HG02943 (cell line): ENCODE measurements at regions not wholly inside any gene's neighbourhood (a gene's known extent, or its start where the extent isn't known, plus 50 kb on each side); places are given as distances from the start of the nearest gene placed in this dataset.

Source experiments
- ATAC-seq: cut with Tn5 transposase; IDR thresholded peaks from one replicate; pipeline ENCODE4 v1.9.1; 2021; ENCODE audit warnings: mild to moderate bottlenecking, low read depth, moderate library complexity; ENCODE audit not compliant: unreplicated experiment

DNA sequence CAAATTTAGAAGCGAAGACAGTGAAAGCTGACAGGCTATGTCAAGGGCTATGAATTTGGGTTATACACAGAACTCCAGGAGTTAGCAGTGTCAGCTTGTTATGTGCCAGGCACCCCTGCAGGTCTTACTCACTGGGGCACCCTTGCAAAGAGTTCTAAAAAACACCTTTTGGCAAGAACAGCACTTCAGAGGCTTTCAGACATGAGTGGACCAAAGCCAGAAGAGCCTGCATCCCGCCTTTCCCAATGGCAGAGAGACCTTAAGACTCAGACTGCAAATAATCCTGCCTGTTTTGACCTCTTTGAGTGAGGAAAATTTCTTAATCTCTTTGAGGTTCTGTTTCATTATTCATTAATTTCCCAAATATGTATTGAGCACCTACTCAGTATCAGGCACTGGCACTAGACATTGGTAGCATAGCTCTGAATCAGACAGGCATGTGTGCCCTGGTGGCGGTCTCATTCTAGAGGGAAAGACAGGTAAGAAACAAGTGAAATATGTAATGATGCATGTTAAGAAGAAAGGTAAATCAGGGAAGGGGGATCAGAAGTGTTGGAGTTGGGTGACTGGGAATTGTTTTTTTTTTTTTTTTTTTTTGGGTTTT lies 280.0 kb downstream of the KBTBD8 start:
- no peak for ATAC-seq

DNA sequence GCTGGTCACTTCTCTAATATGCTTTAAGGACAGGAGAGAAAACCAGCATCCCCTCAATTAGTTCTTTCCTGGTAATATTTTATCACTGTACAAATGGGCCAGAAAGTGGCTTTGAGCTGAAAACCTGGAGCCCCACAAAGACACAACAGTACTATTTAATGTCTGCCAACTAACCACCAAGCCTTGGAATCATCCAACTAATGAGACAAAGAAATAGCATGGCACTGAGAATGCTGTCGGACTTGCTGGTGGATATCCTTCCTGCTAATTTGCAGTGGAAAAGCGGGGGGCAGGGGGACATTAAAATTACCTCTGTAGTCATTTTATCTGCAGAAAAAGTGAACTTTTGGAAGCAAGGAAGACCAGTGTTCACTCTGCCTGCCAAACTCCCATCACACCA lies 288.5 kb downstream of the KBTBD8 start:
- ATAC-seq = no peak

- no peak for ATAC-seq
Measured at GRCh38 chr3:67288466-67289106, 290.5 kb downstream of the KBTBD8 start.

- no peak for ATAC-seq
Measured at GRCh38 chr3:67289626-67290025, 291.5 kb downstream of the KBTBD8 start.

DNA sequence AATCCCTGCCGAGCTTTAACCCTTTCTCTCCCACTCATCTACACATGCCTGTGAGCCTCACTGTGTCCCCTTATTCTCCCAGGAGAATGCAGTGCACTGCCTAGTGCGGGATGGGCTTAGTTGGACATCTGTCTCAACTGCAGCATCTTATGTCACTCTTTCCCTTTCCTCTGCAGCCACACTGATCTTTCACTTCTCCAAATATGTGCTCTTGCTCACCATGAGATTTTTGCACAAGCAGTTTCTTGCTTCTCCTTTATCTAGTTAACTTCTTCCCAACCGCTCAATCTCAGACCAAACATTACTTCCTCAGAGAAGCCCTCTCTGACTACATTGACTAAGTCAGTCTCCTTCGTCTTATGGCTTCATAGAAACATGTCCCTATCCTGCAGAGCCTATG lies 292.3 kb downstream of the KBTBD8 start:
- no peak for ATAC-seq

DNA sequence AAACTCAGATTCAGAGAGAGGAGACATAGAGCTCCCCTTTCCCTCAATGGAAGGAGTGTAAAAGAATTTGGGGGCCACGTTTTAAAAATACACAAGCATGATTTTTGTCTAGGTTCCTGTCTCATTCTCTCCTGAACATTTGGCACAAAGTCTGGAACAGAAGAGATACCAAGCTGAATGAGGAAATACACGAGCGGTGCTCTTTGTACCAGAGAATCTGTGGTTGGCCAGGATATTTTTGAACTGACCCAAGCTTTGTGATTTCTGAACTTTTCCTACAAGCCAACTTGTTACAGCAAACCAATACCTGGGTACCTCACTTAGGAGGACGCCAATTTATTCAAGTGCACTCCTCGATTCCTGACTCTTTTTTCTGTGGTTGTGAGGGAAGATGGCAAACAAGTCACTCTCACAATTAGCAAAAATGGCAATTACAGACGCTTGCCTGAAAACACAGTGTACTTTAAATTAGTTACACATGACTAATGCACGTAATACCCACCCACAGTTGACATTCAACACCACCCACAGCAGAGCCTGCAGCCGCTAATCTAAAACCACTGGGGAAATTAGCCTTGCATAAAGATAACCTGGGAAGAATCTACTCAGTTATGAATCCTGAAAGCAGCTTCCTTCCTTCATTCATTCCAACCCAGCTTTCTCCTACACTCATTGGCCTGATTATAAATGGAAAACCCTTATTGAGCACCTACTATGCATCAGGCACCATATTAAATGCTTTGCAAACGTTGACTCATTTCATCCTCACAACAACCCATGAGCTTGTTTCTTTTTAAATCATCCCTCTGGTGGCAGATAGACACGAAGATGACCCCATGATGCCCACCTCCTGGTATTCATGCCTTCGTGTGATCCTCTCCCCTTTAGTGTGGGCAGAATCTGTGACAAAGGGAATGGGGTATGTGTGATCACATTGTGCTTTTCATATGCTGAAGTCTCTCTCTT lies 293.5 kb downstream of the KBTBD8 start:
- no peak for ATAC-seq

DNA sequence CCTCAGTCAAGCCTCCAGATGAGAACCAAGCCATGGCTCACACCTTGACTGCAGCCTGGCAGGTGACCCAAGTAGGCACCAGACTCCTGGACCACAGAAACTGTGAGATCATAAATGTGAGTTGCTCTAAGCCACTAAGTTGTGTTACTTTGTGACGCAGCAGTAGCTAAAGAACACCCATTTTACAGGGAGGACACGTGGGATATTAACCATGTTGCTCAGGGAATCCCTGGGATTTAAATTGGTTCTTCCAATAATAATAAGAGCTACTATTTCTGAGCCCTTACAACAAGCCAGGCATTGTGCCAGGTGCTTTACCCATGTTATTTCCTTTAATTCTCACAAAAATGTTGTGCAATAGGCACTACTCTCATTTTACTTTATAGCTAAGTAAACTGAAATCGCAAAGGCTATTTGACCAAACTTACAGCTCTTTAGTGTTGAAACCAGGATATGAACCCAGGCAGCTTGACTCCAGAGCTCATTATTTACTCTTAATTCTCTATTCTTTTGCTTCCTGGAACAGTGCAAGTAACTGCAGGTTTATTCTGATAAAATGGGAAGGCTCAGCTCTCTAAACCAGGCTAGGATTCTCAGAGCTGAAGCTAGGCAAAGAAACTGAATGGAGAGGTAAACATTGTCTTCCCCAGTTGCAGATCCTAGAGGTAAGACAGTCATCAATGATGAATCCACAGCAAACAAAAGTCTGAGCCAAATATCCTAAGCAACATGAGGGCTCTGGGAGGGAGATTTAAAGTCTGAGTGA lies 294.4 kb downstream of the KBTBD8 start:
- ATAC-seq = no peak

DNA sequence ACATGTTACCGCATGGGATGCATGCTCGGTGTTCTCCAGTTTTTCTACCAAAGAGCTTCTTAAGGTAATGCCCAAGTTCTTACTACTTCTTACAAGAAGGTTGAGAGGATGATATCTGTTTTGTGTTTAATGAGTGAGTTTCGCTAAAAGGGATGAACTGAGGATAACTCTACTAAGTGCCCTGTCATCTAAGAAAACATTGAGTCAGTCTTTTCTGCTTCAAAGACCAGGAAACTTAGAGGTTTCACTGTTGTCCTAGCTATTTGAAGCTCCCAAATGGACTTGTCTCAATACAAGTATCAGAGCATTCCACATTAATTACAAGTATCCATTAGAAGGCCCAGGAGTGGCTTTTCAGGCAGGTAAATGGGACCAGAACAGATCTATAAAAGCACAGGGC lies 296.2 kb downstream of the KBTBD8 start:
- no peak for ATAC-seq

DNA sequence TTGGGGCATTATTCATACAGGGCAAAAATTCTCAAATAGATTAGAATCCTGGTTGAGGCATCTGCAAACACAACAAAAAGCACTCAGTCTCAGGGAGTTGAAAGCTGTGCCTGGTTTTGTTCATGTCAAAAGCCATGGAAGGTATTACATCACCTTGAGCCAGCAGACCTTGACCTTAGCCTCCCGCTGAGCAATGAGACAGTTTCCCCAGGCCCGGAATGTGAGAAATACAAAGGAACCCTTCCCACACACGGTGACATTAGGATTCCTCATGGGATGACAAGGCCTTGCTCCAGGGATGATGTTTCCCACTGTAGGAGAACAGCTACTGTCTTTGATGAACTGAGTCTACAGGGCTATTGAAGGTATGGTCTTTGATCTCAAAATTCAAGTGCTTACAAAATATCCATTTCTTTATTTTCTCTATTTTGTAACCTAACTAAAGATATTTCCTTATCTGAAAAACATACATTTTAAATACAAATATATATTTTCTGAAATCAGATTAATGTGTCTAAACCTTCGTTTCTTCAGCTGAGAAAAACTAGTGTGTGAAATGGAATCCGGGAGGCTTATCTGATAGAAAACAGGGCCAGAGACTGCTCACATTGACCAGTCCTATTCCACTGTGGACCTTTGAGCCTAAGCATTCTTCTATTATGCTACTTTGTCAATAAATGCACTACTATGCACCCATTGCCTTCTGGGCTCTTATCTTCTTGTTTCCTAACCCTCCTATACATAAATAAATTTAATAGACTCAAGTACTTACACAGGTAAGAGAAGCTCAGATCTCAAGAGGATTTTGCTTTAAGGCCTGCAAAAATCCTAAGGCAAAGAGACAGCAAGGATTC lies 298.2 kb downstream of the KBTBD8 start:
- no peak for ATAC-seq

DNA sequence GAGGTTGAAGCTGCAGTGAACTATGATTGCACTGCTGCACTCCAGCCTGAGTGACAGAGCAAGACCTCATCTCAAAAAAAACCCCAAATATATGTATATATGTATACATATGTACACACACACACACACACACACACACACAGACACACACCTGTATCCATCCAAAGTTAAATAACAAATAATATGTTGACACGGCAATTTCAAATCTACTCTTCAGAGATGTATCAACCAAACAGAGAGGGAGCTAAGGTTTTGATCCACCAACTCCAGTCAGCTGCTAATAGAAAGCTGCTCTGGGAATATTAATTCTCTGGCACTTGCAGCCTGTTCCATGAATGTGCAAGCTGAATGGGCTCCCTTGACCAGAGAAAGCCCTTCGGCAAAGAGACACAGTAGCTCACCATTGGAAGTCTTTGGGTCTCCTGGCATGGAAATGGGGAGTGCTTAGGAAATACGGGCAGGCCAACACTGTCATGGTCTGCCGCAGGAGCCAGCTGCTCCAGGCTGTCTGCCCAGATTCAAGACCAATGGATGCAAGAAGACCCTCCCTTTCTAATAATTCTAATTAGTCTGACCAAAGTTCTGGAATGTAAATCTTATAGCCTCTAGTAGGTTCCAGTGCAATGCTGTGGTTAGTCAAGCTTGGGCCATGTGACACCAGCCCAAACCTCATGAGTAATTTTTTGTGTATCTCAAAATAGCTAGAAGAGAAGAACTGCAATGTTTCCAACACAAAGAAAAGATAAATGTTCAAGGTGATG lies 299.8 kb downstream of the KBTBD8 start:
- ATAC-seq = no peak

DNA sequence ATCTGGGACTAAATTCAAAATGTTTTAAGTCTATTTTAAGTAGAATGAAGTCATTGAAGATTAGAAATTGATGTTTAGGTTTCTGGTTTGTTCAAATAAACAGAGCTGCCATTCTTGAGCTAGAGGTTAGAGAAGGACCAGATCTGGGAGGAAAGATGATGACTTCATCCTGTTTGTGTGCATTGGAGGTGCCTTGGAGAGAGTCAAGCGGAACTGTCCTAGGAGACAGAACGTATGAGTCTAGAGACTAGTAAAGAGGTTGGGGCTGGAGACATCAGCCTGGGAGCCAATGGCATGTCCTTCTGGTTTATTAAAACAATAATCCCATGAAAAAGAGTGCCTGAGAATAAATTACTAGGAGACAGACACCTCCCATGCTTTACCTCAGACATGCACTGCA lies 303.4 kb downstream of the KBTBD8 start:
- ATAC-seq = no peak

DNA sequence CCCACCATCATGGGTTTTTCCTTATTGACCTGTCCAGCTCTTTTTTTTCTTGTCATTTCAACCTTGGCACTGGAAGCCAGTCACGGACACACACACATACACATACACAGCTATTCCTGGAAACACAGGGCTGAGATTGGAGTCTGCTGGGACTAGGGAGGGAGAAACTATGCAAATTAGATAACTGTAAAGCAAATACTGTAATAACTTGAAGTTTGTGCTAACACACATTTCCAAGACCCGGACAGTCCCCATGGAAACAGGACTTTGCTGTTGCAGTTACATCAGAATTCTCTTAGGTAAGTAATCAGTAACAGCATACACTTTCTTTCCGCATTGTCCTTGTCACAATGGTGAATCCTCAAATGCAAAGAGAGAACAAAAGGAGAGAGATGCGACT lies 304.4 kb downstream of the KBTBD8 start:
- ATAC-seq = no peak

DNA sequence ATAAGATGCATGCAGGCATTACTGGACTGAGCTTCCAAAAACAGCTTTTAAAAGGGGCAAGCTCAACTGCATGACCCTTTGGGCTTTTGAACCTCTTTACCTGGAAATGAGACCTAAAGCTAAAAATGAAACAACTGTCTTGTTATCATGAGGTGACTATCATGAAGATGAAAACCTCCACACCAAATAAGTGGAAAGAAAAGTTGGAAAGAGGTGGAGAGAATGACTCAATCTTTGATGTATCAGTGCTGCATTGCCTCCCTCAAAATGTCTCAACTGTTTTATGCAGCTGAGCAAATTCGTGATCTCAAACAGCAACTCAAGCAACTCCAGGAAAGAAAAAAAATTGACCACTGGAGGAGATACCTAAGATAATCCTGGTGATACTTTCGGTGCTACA lies 307.1 kb downstream of the KBTBD8 start:
- no peak for ATAC-seq

GRCh38 chr3:67305922-67306321 lies 307.8 kb downstream of the KBTBD8 start:
- ATAC-seq = no peak

GRCh38 chr3:67311440-67311839 lies 313.3 kb downstream of the KBTBD8 start:
- no peak for ATAC-seq

- ATAC-seq = no peak
Measured at GRCh38 chr3:67312155-67312554, 314.0 kb downstream of the KBTBD8 start.

DNA sequence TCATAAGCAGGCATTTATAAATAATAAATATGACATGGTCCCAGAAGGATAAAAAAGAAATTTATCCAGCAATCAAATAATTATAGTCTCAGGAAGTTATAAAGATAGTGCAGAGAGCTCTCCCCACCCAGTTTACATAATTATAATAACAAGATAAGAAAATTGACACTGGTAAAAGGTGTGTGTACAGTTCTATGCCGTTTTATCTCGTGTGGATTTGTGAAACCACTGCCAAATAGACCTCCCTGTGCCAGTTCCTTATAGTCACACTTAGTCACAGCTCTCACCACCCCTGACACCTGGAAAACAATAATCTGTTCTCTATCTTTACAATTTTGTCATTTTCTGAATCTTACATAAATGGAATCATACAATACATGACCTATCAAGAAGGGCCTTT lies 320.1 kb downstream of the KBTBD8 start:
- no peak for ATAC-seq

DNA sequence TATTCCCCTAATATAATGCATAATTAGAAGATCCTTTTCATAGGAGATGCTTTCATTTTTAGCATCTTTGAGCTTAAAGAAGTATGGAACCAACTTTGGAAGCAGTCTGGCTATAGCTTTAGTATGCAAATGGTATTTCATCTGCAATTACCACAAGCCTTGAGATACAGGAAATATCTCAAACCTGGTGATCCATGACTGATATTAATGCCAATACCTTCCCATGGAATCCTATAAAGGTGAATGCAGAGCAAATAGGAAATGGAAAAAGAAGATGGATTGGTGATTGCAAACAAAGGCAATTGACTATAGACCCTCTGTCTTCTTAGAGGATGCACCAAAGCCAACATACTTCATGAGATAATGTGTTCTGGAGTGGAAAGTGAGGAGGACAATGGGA lies 326.4 kb downstream of the KBTBD8 start:
- ATAC-seq = no peak
